ENCODE measurements at regions not wholly inside any gene's neighbourhood (a gene's known extent, or its start where the extent isn't known, plus 50 kb on each side); places are given as distances from the start of the nearest gene placed in this dataset.

DNA sequence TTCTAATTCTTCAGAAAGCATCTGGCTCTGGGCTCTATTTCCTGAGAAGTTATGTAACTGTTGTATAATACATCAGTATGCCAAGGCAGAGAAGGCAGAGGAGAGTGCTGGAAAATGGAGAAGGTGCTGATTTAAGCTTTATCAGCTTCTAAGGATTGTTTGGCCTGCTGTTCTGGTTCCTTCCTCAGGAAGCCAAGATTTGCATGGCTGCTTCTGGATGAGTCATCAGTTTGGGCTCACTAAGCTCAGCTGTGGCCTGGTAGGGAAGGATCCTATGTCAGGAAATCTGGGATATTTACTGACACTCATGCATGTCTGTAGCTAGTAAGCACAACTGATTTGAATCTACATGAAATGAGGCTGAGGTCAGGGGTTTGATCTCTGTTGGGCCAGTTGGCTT lies 73.2 kb upstream of the ADGRL4 start:
- Histone ChIP-seq H3K4me1 (peaks cover 0 to 5% (median 5%) of the 10 kb centered on the region in 4 donors), H3K27me3 (no peaks in the 10 kb centered on the region), H3K9me3 (no peaks in the 10 kb centered on the region), H3K4me3 (no peak overlapping the region), H3K36me3 (no peaks in the 10 kb centered on the region), H3K27ac (replicated peaks in 1 of 4) (no peak overlapping the region)
- intact Hi-C loops (cut with DNase I), result no loop called here
- no peak for DNase-seq (ENCODE audit: extremely low spot score)
- TF ChIP-seq, protein P1, sequence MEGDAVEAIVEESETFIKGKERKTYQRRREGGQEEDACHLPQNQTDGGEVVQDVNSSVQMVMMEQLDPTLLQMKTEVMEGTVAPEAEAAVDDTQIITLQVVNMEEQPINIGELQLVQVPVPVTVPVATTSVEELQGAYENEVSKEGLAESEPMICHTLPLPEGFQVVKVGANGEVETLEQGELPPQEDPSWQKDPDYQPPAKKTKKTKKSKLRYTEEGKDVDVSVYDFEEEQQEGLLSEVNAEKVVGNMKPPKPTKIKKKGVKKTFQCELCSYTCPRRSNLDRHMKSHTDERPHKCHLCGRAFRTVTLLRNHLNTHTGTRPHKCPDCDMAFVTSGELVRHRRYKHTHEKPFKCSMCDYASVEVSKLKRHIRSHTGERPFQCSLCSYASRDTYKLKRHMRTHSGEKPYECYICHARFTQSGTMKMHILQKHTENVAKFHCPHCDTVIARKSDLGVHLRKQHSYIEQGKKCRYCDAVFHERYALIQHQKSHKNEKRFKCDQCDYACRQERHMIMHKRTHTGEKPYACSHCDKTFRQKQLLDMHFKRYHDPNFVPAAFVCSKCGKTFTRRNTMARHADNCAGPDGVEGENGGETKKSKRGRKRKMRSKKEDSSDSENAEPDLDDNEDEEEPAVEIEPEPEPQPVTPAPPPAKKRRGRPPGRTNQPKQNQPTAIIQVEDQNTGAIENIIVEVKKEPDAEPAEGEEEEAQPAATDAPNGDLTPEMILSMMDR (IDR thresholded peaks at IDR 0.05), result no peak
- TF ChIP-seq EP300 (IDR thresholded peaks at IDR 0.05), result no peak
- peak; percentile 37 to 45 for TF ChIP-seq POLR2AphosphoS5 (IDR thresholded peaks at IDR 0.05)
- no peak for TF ChIP-seq POLR2A (IDR thresholded peaks at IDR 0.05; ENCODE audit: low read depth)

DNA sequence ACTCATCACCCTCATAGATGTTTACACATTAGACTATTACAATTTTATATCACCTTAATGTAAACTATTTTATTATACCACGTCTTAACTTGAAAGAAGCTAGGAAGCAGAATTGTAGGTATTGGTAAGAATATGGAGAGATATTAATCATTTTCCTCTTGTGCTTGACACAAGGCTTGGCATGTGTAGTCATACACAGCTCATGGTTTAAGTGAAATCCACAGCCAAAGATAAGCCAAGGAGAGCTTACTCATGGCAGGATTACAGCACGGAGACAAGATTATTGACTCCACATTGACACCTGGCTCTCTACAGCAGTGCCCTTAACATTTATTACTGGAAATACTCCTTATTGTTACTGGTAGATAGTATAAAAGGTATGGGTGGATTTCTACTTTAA lies 68.4 kb upstream of the ADGRL4 start:
- Histone ChIP-seq H3K36me3 (no peaks in the 10 kb centered on the region), H3K4me3 (no peak overlapping the region), H3K27ac (replicated peaks in 1 of 4) (no peak overlapping the region), H3K27me3 (no peaks in the 10 kb centered on the region), H3K9me3 (no peaks in the 10 kb centered on the region), H3K4me1 (peaks cover 0 to 5% (median 4%) of the 10 kb centered on the region in 4 donors)
- no peak for DNase-seq (ENCODE audit: extremely low spot score)
- intact Hi-C loops (cut with DNase I), result no loop called here
- TF ChIP-seq EP300 (IDR thresholded peaks at IDR 0.05) (no peak), POLR2A (IDR thresholded peaks at IDR 0.05; ENCODE audit: low read depth) (no peak)
- WGBS, result 70% methylated on average over 2 of the region's 2 CpGs

DNA sequence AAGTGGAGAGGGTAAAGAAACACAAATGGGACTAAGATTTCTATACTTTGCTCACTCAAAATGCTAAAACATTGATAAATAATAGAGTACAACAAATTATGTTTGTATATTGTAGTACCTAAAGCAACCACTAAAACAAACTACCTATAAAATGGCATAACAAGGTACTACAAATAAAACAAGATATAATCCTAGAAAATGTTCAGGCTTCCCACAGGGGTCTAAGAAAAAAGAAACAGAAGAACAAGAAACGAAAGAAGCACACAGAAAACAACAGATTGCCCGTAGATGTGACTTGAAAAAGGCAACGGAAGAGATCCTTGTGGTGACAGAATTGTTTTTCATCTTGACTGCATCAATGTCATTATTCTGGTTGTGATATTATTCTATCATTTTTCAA lies 63.3 kb upstream of the ADGRL4 start:
- Histone ChIP-seq H3K27me3 (no peaks in the 10 kb centered on the region), H3K27ac (replicated peaks in 1 of 4) (no peak overlapping the region), H3K9me3 (no peaks in the 10 kb centered on the region), H3K4me3 (no peak overlapping the region), H3K4me1 (no peaks in the 10 kb centered on the region), H3K36me3 (no peaks in the 10 kb centered on the region)
- 89% methylated on average over 3 of the region's 3 CpGs for WGBS
- TF ChIP-seq, protein P1 (IDR thresholded peaks at IDR 0.05), result peak in 1 of 3 experiments; percentile 25
- no peak for TF ChIP-seq EP300 (IDR thresholded peaks at IDR 0.05)
- no peak for DNase-seq (ENCODE audit: extremely low spot score)
- intact Hi-C loops (cut with DNase I), result no loop called here

DNA sequence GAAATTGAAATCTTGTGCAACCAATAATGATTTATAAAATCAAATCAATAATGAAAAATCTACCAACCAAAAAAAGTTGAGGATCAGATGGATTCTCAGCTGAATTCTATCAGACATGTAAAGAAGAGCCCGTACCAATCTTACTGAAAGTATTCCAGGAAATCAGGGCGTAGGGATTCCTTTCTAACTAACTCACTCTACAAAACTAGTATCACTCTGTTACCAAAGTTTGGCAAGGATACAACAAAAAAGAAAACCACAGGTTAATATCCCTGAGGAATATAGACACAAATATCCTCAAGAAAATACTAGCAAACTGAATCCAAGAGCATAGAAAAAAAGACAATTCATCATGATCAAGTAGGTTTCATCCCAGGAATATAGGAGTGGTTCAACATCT lies 52.8 kb upstream of the ADGRL4 start:
- H3K9me3 ChIP-seq, result peaks cover 0 to 3% (median 0%) of the 10 kb centered on the region in 4 donors
- H3K27ac ChIP-seq (replicated peaks in 1 of 4), result no peak overlapping the region
- DNase-seq (ENCODE audit: extremely low spot score), result no peak
- no peak for TF ChIP-seq POLR2AphosphoS5 (IDR thresholded peaks at IDR 0.05)
- no peak for TF ChIP-seq POLR2A (IDR thresholded peaks at IDR 0.05; ENCODE audit: low read depth)
- TF ChIP-seq EP300 (IDR thresholded peaks at IDR 0.05), result no peak
- TF ChIP-seq, protein P1 (IDR thresholded peaks at IDR 0.05), result no peak
- H3K36me3 ChIP-seq, result no peaks in the 10 kb centered on the region
- intact Hi-C loops (cut with DNase I), result no loop called here
- H3K27me3 ChIP-seq, result no peaks in the 10 kb centered on the region
- no peaks in the 10 kb centered on the region for H3K4me1 ChIP-seq
- WGBS, result 91% methylated on average over 2 of the region's 2 CpGs
- H3K4me3 ChIP-seq, result no peak overlapping the region
